NCI-H748 (cell line): ENCODE measurements at regions not wholly inside any gene's neighbourhood (a gene's known extent, or its start where the extent isn't known, plus 50 kb on each side); places are given as distances from the start of the nearest gene placed in this dataset.

Source experiments
- DNase-seq: peaks from one replicate; lab custom pipeline; 2025; ENCODE audit not compliant: unreplicated experiment; lab: John Stamatoyannopoulos, UW

DNA sequence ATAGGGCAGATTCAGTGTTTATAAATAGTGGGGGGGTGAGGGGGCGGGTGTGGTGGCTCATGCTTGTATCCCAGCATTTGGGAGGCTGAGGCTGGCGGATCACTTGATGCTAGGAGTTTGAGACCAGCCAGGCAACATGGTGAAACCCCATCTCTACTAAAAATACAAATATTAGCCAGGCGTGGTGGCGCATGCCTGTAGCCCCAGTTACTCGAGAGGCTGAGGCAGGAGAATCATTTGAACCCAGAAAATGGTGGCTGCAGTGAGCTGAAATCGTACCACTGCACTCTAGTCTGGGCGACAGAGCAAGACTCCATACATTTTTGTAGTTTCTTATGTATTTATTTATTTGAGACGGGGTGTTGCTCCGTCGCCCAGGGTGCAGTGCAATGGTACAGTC, 109.0 kb upstream of the ZNF217 start:
- DNase-seq: no peak

DNA sequence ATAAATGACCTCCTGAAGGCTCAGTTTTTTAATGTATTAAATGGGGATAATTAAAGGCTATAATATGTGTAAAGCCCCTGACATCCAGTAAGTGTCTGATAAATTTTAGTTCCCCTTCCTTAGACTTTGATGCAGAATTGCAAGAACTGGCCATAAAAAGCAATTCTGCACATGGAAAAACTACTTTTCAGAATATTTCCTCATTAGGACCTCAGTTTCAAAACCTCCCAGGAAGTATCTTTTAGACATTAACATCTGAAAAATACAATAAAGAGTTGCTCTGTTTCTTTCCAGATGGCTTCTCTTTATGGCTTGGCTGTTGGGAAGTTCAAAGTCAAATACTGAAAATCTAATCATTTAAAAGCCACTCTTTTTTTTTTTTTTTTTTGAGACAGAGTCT, 106.3 kb upstream of the ZNF217 start:
- DNase-seq: no peak

DNA sequence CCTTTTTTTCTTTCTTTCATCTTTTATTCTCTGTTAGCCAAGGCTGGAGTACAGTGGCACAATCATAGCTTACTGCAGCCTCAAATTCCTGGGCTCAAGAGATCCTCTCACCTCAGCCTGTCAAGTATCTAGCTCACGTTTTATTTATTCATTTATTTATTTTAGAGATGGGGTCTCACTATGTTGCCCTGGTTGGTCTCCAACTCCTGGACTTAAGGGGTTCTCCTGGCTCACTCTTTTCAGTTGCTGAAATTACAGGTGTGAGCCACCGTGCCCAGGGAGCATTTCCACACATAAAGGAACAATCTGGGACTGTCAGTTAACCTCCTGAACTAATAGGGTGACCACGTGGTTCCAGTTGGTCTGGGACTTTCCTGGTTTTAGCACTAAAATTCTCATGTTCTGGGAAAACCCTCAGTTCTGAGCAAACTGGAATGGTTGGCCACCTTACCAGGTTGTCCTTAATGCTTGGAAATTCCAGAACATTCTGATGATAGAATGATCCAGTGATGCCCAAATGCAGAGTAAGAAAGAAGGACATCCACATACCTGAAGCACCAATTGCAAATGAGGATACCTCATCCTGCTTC, 105.5 kb upstream of the ZNF217 start:
- no peak for DNase-seq

DNA sequence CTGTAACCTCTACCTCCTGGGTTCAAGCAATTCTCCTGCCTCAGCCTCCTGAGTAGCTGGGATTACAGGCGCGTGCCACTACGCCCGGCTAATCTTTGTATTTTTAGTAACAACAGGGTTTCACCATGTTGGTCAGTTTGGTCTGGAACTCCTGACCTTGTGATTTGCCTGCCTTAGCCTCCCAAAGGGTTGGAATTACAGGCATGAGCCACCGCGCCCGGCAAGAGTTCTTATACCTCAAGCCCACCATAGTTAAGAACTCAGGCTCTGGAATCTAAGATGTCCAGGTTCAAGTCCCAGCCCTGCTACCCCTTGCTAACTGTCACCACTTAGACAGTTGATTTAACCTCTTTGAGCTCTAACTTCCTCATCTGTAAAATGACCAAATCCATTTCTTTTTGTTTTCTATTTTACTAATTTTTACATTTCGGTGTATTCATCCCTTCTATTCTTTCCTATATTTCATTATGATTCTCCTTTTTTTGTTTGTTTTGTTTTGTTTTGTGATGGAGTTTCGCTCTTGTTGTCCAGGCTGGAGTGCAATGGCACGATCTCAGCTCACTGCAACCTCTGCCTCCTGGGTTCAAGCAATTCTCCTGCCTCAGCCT, 104.8 kb upstream of the ZNF217 start:
- DNase-seq: no peak

DNA sequence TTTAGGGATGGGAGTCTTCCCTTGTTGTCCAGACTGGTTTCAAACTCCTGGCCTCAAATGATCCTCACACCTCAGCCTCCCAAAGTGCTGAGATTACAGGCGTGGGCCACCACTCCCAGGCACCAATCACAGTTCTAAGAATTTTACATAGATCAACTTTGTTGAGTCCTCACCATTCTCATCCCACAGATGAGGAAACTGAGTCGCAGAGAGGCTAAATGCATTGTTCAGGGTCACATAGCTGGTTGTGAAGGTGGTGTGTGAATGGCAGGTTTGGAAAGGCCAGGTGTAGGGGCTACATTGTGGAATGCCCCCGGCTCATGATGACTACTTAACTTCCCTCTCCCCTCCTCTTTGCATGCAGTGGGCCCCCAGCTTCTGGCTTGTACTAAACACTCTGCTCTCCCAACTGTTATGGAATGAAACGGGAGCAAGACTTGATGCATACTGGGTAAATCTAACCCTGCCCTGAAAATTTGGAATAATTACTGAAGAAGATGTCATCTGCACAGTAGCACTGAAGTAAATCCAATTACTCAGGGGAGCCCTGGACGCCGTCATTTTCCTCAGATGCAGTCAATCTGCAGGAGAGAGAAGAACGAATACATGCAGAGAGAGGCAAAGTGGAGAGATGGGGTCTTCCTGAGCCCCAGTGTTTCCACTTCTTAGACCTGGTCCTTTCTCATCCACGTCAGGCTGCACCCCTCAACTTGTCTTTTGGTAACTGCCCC, 102.3 kb upstream of the ZNF217 start:
- DNase-seq: no peak

DNA sequence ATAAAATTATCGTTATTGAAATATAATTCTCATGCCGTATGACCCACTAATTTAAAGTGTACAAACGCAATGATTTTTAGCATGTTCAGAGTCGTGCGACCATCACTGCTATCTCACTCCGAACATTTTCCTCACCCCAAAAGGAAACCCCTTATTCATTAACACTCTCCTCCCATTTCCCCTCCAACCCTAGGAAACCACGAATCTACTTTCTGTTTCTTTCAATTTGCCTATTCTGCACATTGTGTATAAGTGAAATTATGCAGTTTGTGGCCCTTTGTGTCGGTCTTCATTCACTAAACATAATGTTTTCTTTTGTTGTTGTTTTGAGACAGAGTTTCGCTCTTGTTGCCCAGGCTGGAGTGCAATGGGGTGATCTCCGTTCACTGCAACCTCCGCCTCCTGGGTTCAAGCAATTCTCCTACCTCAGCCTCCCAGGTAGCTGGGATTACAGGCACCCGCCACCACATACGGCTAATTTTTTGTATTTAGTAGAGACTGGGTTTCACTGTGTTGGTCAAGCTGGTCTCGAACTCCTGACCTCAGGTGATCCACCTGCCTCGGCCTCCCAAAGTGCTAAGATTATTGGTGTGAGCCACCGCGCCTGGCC, 99.7 kb upstream of the ZNF217 start:
- no peak for DNase-seq

DNA sequence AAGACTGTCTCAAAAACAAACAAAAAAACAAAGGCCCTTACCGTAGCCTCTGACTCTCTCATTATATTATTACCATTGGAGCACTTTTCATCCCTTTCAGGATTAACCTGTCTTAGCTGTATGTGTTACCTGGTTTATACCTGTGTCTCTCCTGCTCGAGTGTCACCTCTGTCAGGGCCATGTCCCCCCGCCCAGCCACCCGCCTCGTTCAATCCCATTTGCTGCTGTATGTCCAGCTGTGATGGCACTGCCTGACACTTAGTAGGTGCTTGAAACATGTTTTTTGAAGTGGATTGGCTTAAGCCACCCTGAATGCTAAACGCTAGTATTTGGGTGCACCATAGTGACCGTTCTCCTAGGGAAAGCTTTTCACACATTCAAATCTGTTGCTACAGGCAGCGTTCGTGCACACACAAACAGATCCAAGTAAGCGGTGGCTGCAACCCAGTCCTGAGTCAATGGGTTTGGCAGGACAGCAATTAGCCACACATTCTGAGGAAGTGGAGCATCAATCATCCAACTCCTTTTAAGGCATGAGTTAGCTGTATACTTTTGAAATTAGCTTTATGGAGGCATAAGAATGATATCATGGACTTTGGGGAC, 98.9 kb upstream of the ZNF217 start:
- no peak for DNase-seq

DNA sequence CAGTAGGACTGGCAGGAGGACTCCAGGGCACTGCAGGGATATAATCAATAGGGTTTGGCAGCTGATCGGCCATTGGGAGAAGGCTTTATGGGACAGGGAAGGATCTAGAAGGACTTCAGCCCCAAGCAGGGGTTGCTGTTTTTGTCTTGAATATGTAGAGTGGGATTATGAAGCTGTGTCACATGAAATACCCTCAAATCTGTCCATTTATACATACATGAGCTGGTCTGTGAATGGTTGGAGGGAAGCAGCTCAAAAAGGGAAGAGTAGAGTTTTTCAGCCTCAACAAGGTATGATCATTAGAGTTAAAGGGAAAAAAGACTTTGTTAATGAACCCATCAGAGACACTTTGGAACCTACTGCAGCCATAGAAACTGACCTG, 98.2 kb upstream of the ZNF217 start:
- DNase-seq: no peak

DNA sequence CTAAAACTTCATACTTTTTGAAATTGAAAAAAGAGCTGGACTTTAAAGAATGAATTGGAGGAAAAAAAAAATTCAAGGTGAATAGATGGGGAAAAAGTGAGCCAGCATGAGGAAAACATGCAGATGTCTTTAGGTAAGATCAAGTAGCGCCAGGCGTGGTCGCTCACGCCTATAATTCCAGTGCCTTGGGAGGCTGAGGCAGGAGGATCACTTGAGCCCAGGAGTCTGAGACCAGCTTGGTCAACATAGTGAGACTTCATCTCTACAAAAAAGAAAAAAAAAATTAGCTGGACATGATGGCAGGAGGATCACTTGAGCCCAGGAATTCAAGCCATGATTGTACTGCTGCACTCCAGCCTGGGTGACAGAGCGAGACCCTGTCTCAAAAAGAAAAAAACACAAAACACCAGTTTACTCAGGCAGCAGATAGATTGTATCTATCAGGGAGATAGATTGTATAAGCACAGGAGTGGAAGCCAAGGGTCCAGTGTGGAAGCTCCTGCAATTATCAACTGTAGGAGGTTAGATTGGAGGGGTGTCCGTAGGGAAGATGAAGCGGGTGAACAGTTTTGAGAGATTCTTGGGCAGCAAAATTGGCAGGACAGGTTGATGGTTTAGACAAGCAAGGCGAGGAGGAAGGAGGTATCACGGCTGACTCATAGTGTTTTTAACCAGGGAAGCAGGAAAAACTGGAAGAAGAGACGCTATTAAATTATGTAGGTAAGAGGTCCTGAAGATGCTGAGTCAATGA, 97.6 kb upstream of the ZNF217 start:
- DNase-seq: no peak

DNA sequence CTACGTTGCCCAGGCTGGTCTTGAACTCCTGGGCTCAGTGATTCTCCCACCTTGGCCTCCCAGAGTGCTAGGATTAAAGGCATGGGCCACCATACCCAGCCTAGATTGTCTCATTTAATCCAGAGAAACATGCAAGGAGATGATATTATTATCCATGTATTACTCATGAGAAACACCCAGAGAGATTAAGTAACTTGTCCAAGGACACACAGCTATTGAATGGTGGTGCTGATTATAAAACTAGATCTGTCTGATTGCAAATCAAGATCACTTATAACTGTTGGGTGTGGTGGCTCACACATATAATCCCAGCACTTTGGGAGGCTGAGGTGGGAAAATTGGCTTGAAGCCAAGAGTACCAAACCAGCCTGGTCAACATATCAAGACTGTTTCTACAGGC, 94.4 kb upstream of the ZNF217 start:
- no peak for DNase-seq

DNA sequence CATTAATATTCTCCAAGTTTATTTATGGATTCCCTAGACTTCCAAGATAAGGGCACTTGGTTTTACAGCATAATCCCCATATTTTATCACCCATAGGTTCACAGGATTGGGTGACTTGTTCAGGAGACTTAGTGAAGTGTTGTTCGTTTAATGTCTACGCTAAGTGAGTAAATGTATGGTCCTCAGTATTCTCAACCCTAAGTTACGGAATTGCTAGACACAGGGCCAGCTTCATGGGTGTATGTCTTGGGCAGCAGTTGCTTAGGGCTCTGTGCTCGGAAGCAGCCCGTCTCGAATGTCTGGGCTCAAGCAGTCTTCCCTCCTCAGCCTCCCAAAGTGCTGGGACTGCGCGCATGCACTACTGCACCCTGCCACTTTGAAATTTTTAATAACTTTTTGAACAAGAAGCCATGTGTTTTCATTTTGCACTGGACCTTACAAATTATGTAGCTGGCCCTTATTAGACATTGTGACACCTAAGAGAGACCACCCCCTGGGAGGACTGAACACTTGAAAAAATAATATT, 91.5 kb upstream of the ZNF217 start:
- DNase-seq: no peak

DNA sequence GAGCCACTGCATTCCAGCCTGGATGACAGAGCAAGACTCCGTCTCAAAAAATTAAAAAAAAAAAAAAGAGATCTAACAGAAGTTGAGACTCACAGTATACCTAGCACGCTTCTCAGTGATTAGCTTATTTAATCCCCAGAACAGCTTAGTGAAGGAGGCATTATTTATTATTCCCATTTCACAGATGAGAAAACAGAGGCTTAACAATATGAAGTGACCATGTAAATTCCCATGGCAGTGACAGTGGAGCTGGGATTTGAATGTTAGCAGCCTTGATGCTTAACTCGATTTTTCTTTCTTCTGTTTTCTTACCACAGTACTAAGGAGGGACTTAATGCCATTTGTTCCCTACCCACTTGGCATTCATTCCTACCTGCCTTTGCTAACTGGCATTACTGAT, 89.9 kb upstream of the ZNF217 start:
- DNase-seq: no peak

DNA sequence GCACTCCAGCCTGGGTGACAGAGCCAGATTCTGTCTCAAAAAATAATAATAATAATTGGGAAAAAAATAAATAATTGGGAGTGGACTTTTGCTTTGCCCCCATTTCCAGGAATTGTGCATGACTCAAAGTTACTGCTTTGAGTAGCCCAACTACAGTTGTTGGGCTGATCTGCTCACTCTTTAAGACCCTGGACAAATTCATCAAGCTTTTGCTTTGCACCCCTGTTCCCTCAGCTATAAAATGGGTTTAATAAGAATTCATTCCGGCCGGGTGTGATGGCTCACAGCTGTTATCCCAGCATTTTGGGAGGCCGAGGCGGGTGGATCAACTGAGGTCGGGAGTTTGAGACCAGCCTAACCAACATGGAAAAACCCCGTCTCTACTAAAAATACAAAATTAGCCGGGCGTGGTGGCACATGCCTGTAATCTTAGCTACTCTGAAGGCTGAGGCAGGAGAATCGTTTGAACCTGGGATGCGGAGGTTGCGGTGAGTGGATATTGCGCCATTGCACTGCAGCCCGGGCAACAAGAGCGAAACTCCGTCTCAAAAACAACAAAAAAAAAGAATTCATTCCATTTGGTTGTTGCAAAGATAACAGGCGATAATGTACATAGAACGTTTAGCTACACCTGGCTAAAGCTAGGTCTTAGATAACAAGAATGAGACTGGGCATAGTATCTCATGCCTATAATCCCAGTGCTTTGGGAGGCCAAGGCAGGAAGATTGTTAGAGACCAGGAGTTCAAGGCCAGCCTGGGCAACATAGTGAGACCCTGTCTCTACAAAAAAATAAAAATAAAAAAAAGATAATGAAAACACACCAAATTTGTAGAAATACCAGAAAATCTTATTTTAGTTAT, 87.9 kb upstream of the ZNF217 start:
- no peak for DNase-seq

DNA sequence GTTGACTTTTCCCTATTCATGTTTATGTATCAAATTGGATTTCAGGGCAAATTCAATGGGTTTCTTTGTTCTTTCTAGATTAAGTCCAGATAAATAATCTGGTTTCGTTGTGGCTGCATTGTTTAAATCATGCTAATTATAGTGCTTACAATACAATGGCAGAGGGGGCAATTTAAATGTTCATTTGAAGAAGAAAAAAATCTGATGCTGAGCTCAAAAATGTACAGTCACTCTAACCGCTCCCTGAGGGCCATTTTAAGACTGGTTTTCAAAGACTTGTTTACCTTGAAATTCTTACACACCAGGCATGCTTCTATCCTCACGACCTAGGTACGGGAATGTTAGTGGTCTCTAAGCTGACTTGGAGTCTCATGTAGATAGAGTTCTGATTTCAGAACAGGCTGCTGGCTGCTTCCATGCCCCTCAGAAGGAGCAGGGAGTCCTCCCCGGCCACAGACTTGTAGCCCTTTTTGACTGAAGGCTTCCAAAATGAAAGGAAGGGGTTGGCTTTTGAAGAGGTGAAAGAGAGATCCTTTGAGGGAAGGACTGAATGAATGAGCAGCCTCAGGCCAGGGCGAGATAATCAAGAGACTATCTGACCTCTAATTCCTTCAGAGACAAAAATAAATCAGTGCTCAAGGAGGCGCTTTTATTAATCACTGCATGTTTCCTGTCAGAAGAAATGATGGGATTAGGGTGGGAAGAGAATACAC, 86.1 kb upstream of the ZNF217 start:
- DNase-seq: no peak

DNA sequence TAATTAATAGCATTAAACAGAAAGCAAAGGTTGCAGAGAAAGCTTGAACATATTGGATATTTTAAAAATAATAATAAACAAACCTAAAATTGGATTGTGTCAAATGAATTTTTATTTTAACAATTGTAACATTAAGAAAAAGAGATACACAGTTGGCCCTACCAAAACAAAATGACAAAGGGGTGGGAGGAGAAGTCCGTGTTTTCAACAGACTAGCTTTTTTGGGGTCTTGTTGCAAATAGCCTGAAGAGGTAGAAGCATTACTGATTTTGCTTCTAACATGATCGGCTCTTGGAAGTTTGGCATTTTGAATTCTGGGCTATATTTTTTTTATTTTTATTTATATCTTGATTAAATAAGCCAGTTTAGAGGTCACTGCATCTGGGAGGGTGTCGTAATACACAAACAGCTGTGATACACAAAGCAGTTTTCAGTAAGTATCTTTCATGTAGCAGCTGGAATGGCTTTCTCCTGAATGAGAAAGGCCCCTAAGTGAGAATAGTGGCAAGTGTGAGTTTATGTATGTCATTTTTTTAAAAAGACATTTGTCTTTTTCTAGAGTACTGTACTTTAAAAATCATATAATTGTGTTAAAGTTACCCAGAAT, 85.5 kb upstream of the ZNF217 start:
- no peak for DNase-seq

DNA sequence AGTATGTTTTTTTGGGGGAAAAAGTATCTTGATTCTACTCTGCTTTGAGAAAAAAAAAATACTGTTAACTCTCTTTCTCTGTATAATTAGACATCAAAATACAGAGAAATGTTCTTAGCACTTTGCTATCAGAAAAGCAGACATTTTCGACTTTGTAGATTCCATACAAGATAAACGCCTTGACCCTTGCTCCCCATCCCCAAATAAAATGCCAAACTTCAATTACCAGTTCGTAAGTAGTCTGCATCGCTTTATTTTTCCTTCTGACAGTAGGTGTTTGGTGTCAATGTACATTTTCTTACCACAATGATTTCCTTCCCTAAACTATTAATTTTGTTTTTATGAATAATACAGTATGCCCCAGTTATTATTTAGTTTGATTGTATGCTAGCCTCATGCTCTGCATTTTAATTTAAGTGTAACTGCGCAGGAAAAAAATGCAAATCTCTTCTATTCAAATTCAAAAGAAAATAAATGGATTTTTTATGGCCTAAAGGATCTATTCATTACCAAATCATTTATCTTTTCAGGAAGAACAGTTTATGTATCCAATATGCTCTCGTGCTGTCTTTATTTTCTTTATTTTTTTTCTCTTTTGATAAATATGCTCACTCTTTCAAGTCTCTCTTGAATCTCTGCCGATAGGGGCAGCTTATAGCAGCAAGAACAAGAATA, 84.8 kb upstream of the ZNF217 start:
- DNase-seq: no peak

DNA sequence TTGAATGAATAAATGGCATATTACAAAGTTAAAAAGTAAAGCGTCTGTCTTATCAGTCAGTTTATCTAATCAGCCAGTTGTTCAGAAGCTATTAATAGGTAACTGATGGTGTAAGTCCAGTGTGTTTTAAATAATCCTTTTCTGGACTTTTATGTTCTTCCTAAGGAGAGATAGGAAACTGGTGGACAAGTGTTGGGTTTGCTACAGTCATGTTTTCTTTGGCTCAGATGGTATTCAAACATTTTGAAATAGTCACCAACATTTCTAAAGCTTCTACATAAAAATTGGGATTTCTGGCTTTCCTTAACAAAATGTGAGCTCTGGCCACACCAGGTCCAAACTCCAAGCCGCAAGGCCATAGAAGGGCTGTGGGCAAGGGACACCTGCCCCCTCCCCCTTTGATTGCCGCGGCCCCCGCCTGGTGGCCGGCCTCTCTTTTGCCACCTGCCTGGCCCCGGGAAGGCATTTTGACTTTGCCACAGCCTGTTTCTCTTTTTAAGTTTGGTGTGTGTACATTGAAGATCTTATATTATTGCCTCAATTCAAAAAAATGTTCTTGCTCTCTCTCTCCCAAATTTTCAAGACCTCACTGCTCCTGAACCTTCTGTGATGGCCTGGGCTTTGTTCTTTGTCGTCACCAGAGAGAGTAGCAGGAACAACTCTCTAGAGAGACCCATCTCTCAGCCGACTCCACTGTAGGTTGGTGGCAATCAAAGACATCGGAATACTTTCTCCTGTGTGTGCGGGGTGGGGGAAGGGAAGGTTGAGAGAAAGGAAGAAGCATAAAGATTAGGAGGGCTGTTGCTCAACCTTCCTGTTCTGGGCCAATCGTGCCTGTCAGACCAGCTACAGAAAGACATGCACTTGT, 84.0 kb upstream of the ZNF217 start:
- DNase-seq: no peak
